HepG2 (cell line): ENCODE measurements at regions not wholly inside any gene's neighbourhood (a gene's known extent, or its start where the extent isn't known, plus 50 kb on each side); places are given as distances from the start of the nearest gene placed in this dataset.

Experiments used
- ARNT2 ChIP-seq: sonication (generic); formaldehyde crosslinking; IDR thresholded peaks from 2 replicates; pipeline ENCODE4 v1.8.0; 2022; ENCODE audit warnings: mild to moderate bottlenecking, low read depth, missing genetic modification reagents, moderate library complexity
- CTCF ChIP-seq: sonication (generic); formaldehyde crosslinking; IDR thresholded peaks from 2 replicates; pipeline ENCODE4 v1.5.0; 2020; ENCODE audit warnings: mild to moderate bottlenecking, missing genetic modification reagents, moderate library complexity
- ETV6 ChIP-seq: sonication (generic); formaldehyde crosslinking; conservative IDR thresholded peaks from 2 replicates; pipeline ENCODE4 v1.4.0; 2020; ENCODE audit warnings: missing genetic modification reagents
- FOXK2 ChIP-seq: fragments of 450-650 bp; IDR thresholded peaks from 2 replicates; pipeline ENCODE4 v1.6.1; 2016
- FOXP1 ChIP-seq, 2 experiments: fragments of 450-650 bp in 1 of 2; IDR thresholded peaks; 2 replicates each; pipeline ENCODE4 v1.6.1; 2017 to 2018; ENCODE audit warnings: antibody characterized with exemption in 1 of 2
- HNRNPK ChIP-seq: fragments of 200-400 bp; formaldehyde crosslinking; IDR thresholded peaks from 2 replicates; pipeline ENCODE4 v1.6.1; 2018; ENCODE audit warnings: low read length, low read depth, moderate library complexity, mild to moderate bottlenecking; ENCODE audit not compliant: poor library complexity, severe bottlenecking
- MEIS1 ChIP-seq: sonication (generic); formaldehyde crosslinking; IDR thresholded peaks from 2 replicates; pipeline ENCODE4 v1.9.0; 2021; ENCODE audit warnings: mild to moderate bottlenecking, missing genetic modification reagents, moderate library complexity, borderline replicate concordance
- MIXL1 ChIP-seq: IDR thresholded peaks from 2 replicates; pipeline ENCODE4 v1.6.1; 2016
- MTA1 ChIP-seq: sonication (generic); formaldehyde crosslinking; IDR thresholded peaks from 2 replicates; pipeline ENCODE4 v1.4.0; 2020; ENCODE audit warnings: missing genetic modification reagents, mild to moderate bottlenecking, borderline replicate concordance
- PCBP2 ChIP-seq: fragments of 200-400 bp; formaldehyde crosslinking; optimal IDR thresholded peaks from 2 replicates; pipeline ENCODE3; 2018; ENCODE audit warnings: low read length, low read depth; ENCODE audit not compliant: poor library complexity, severe bottlenecking
- POGZ ChIP-seq: sonication (generic); formaldehyde crosslinking; IDR thresholded peaks from 2 replicates; pipeline ENCODE4 v1.4.0; 2020; ENCODE audit warnings: mild to moderate bottlenecking, missing genetic modification reagents
- RAD51 ChIP-seq: fragments of 450-650 bp; IDR thresholded peaks from 2 replicates; pipeline ENCODE4 v1.6.1; 2016; ENCODE audit warnings: borderline replicate concordance
- RCOR2 ChIP-seq: IDR thresholded peaks from 2 replicates; pipeline ENCODE4 v1.6.1; 2016; ENCODE audit warnings: missing biosample characterization, missing genetic modification reagents
- SIN3B ChIP-seq: fragments of 150-350 bp; IDR thresholded peaks from 2 replicates; pipeline ENCODE4 v1.6.1; 2014; ENCODE audit warnings: low read length
- STAG1 ChIP-seq: sonication (generic); formaldehyde crosslinking; IDR thresholded peaks from 2 replicates; pipeline ENCODE4 v1.4.0; 2020; ENCODE audit warnings: missing genetic modification reagents
- ZBTB7B ChIP-seq: sonication (generic); formaldehyde crosslinking; IDR thresholded peaks from 2 replicates; pipeline ENCODE4 v1.4.0; 2020; ENCODE audit warnings: missing genetic modification reagents
- ZFP1 ChIP-seq: IDR thresholded peaks from 2 replicates; pipeline ENCODE4 v1.6.1; 2016
- ZNF280D ChIP-seq: sonication (generic); formaldehyde crosslinking; IDR thresholded peaks from 2 replicates; pipeline ENCODE4 v1.5.1; 2020; ENCODE audit warnings: mild to moderate bottlenecking, missing genetic modification reagents
- ZNF512 ChIP-seq: sonication (generic); formaldehyde crosslinking; IDR thresholded peaks from 2 replicates; pipeline ENCODE4 v1.4.0; 2020; ENCODE audit warnings: mild to moderate bottlenecking, missing genetic modification reagents
- ZNF512B ChIP-seq: sonication (generic); formaldehyde crosslinking; IDR thresholded peaks from 2 replicates; pipeline ENCODE4 v1.5.1; 2020; ENCODE audit warnings: missing genetic modification reagents, mild to moderate bottlenecking, borderline replicate concordance
- ZSCAN22 ChIP-seq: sonication (generic); formaldehyde crosslinking; IDR thresholded peaks from 2 replicates; pipeline ENCODE4 v1.4.0; 2020; ENCODE audit warnings: mild to moderate bottlenecking, missing genetic modification reagents
- ZSCAN29 ChIP-seq: sonication (generic); formaldehyde crosslinking; conservative IDR thresholded peaks from 2 replicates; pipeline ENCODE4 v1.4.0; 2020; ENCODE audit warnings: mild to moderate bottlenecking, missing genetic modification reagents

- TF ChIP-seq MEIS1 (0 out of 2 replicates have a peak, but pooled peaks have one; percentile 50), ETV6 (CRISPR knock-in tag) (peak; percentile 45; the same call in 1 of the 2 replicates), ZBTB7B (CRISPR knock-in tag) (peak; percentile 75), ZNF280D (CRISPR knock-in tag) (peak; percentile 66; the same call in 1 of the 2 replicates), ZSCAN29 (0 out of 2 replicates have a peak, but pooled peaks have one; percentile 53), MIXL1 (CRISPR knock-in tag) (peak; percentile 29; the same call in 1 of the 2 replicates), FOXK2 (no peak), ZFP1 (CRISPR knock-in tag) (0 out of 2 replicates have a peak, but pooled peaks have one; percentile 43), RCOR2 (peak; percentile 83), ZNF512 (CRISPR knock-in tag) (0 out of 2 replicates have a peak, but pooled peaks have one; percentile 63), POGZ (CRISPR knock-in tag) (peak; percentile 77), HNRNPK (no peak), MTA1 (CRISPR knock-in tag) (0 out of 2 replicates have a peak, but pooled peaks have one; percentile 41), STAG1 (peak; percentile 51), PCBP2 (no peak), SIN3B (no peak), ZSCAN22 (CRISPR knock-in tag) (peak; percentile 84), ARNT2 (peak; percentile 64), CTCF (CRISPR knock-in tag) (peak; percentile 68), FOXP1 (IDR thresholded peaks at IDR 0.05) (no peak), FOXP1 (CRISPR knock-in tag; IDR thresholded peaks at IDR 0.05) (peak; percentile 74), ZNF512B (CRISPR knock-in tag) (peak; percentile 94; the same call in 1 of the 2 replicates), RAD51 (no peak)
Measured at GRCh38 chr2:101556033-101556459, 81.1 kb upstream of the RFX8 start (continued).
